Stimulated activated CD8-positive, alpha-beta memory T cell treated with anti-CD3 and anti-CD28 coated beads, Interleukin-12 subunit alpha, Interleukin-12 subunit beta, amount 100 ng/mL, for 1 hour (primary cell): ENCODE measurements at regions not wholly inside any gene's neighbourhood (a gene's known extent, or its start where the extent isn't known, plus 50 kb on each side); places are given as distances from the start of the nearest gene placed in this dataset.

Source experiments
- DNase-seq: peaks from one replicate; pipeline ENCODE4 v3.0.0-alpha.2; 2020; ENCODE audit warnings: low read depth

GRCh38 chr4:14562901-14563300 is 439.4 kb upstream of the CPEB2 start:
- no peak for DNase-seq

GRCh38 chr4:14564281-14564680 is 438.0 kb upstream of the CPEB2 start:
- DNase-seq: no peak

GRCh38 chr4:14566518-14566917 is 435.8 kb upstream of the CPEB2 start:
- no peak for DNase-seq

GRCh38 chr4:14568351-14568750 is 433.9 kb upstream of the CPEB2 start:
- no peak for DNase-seq

GRCh38 chr4:14575289-14575688 is 427.0 kb upstream of the CPEB2 start:
- no peak for DNase-seq

GRCh38 chr4:14575919-14576318 is 426.4 kb upstream of the CPEB2 start:
- DNase-seq: no peak

GRCh38 chr4:14580061-14580460 is 422.2 kb upstream of the CPEB2 start:
- no peak for DNase-seq

- DNase-seq: no peak
Measured at GRCh38 chr4:14581741-14582140, 420.5 kb upstream of the CPEB2 start.

GRCh38 chr4:14582677-14583076 is 419.6 kb upstream of the CPEB2 start:
- no peak for DNase-seq

- no peak for DNase-seq
Measured at GRCh38 chr4:14583331-14583730, 418.9 kb upstream of the CPEB2 start.

- no peak for DNase-seq
Measured at GRCh38 chr4:14583752-14584151, 418.5 kb upstream of the CPEB2 start.

GRCh38 chr4:14592950-14593349 is 409.3 kb upstream of the CPEB2 start:
- no peak for DNase-seq

- DNase-seq: no peak
Measured at GRCh38 chr4:14596028-14596427, 406.3 kb upstream of the CPEB2 start.

GRCh38 chr4:14596437-14596836 is 405.8 kb upstream of the CPEB2 start:
- no peak for DNase-seq

GRCh38 chr4:14596904-14597303 is 405.4 kb upstream of the CPEB2 start:
- no peak for DNase-seq

GRCh38 chr4:14602206-14602605 is 400.1 kb upstream of the CPEB2 start:
- DNase-seq: no peak

GRCh38 chr4:14607001-14607400 is 395.3 kb upstream of the CPEB2 start:
- DNase-seq: no peak

GRCh38 chr4:14607578-14607977 is 394.7 kb upstream of the CPEB2 start:
- no peak for DNase-seq

GRCh38 chr4:14608630-14609029 is 393.7 kb upstream of the CPEB2 start:
- no peak for DNase-seq

- DNase-seq: no peak
Measured at GRCh38 chr4:14614840-14615239, 387.4 kb upstream of the CPEB2 start.

- no peak for DNase-seq
Measured at GRCh38 chr4:14615671-14616070, 386.6 kb upstream of the CPEB2 start.

GRCh38 chr4:14620567-14621141 is 381.6 kb upstream of the CPEB2 start:
- DNase-seq: no peak

GRCh38 chr4:14621731-14622463 is 380.4 kb upstream of the CPEB2 start:
- no peak for DNase-seq

GRCh38 chr4:14627038-14627437 is 375.2 kb upstream of the CPEB2 start:
- DNase-seq: no peak
